ENCODE measurements at regions not wholly inside any gene's neighbourhood (a gene's known extent, or its start where the extent isn't known, plus 50 kb on each side); places are given as distances from the start of the nearest gene placed in this dataset.

- TF ChIP-seq CTCF (IDR thresholded peaks at IDR 0.05) (no peak), ZFX (IDR thresholded peaks at IDR 0.05; ENCODE audit: borderline replicate concordance) (no peak)
Measured at GRCh38 chr4:3601992-3602391, 69.8 kb upstream of the LRPAP1 start.
